Smooth muscle cell (in vitro differentiated cells): ENCODE measurements at regions not wholly inside any gene's neighbourhood (a gene's known extent, or its start where the extent isn't known, plus 50 kb on each side); places are given as distances from the start of the nearest gene placed in this dataset.

ENCODE experiments used
- DNase-seq: peaks from one replicate; lab custom pipeline; 2025; ENCODE audit not compliant: unreplicated experiment; lab: John Stamatoyannopoulos, UW
- H2AFZ ChIP-seq: fragments of 200-600 bp; sonication (generic); 2 replicates; pipeline ENCODE4 v1.6.0; 2016; ENCODE audit warnings: antibody characterized with exemption, low read depth, mild to moderate bottlenecking
- H3F3A ChIP-seq: fragments of 200-600 bp; sonication (generic); 2 replicates; pipeline ENCODE4 v1.6.0; 2017; ENCODE audit warnings: antibody characterized with exemption, low read depth
- H3K27ac ChIP-seq: fragments of 200-600 bp; sonication (generic); 2 replicates; pipeline ENCODE4 v1.5.1; 2016; ENCODE audit warnings: low read depth, mild to moderate bottlenecking
- H3K27me3 ChIP-seq: fragments of 200-600 bp; sonication (generic); 2 replicates; pipeline ENCODE4 v1.6.1; 2016; ENCODE audit warnings: low read depth, mild to moderate bottlenecking
- H3K36me3 ChIP-seq: fragments of 200-600 bp; sonication (generic); 2 replicates; pipeline ENCODE4 v1.5.1; 2016; ENCODE audit warnings: low read depth
- H3K4me1 ChIP-seq: fragments of 200-600 bp; sonication (generic); 2 replicates; pipeline ENCODE4 v1.5.1; 2016; ENCODE audit warnings: low read depth
- H3K4me2 ChIP-seq: fragments of 200-600 bp; sonication (generic); 2 replicates; pipeline ENCODE4 v1.6.0; 2016; ENCODE audit warnings: mild to moderate bottlenecking
- H3K4me3 ChIP-seq: fragments of 200-600 bp; sonication (generic); 2 replicates; pipeline ENCODE4 v1.5.1; 2016; ENCODE audit warnings: mild to moderate bottlenecking
- H3K79me2 ChIP-seq: fragments of 200-600 bp; sonication (generic); 2 replicates; pipeline ENCODE4 v1.6.0; 2016; ENCODE audit warnings: low read depth, mild to moderate bottlenecking
- H3K9ac ChIP-seq: fragments of 200-600 bp; sonication (generic); 2 replicates; pipeline ENCODE4 v1.6.0; 2016; ENCODE audit warnings: low read depth
- H3K9me3 ChIP-seq: fragments of 200-600 bp; sonication (generic); replicated peaks from 2 replicates; pipeline ENCODE4 v1.5.1; 2016; ENCODE audit warnings: low read depth
- H4K20me1 ChIP-seq: fragments of 200-600 bp; sonication (generic); 2 replicates; pipeline ENCODE4 v1.6.0; 2016; ENCODE audit warnings: low read depth
- WGBS: methylation state at CpG from one replicate; pipeline ENCODE4 v1.1.7; 2016; ENCODE audit warnings: low lambda C conversion rate; 5-methylcytosine and 5-hydroxymethylcytosine counted together
- TF ChIP-seq, protein P1 (sequence below): fragments of 200-600 bp; sonication (generic); IDR thresholded peaks from 2 replicates; pipeline ENCODE4 v1.5.1; 2017; ENCODE audit warnings: borderline replicate concordance, mild to moderate bottlenecking, antibody characterized with exemption; ENCODE audit not compliant: insufficient read depth, poor library complexity, severe bottlenecking

DNA sequence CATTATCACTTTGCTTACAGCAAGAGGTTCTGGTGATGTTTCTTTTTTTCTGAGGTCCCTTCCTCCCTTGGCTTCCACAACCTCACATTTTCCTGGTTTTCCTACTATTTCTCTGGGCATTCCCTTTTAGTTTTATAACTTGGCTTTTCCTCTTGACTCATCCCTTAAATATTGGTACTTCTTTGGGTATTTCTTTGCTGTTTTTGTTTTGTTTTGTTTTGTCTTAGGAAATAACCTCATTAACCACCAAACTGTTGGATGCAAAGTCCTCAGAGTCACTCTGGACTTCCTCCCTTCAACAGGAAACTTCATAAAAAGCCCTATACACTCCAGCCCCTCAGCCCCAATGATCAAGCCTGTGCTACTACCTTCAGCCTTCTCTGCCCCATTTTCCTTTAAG is 211.1 kb downstream of the DUSP10 start:
- H3K27me3 ChIP-seq = no peaks in the 10 kb centered on the region
- no peak overlapping the region for H3K9ac ChIP-seq
- no peak overlapping the region for H3K4me2 ChIP-seq
- H4K20me1 ChIP-seq = no peaks in the 10 kb centered on the region
- TF ChIP-seq, protein P1, sequence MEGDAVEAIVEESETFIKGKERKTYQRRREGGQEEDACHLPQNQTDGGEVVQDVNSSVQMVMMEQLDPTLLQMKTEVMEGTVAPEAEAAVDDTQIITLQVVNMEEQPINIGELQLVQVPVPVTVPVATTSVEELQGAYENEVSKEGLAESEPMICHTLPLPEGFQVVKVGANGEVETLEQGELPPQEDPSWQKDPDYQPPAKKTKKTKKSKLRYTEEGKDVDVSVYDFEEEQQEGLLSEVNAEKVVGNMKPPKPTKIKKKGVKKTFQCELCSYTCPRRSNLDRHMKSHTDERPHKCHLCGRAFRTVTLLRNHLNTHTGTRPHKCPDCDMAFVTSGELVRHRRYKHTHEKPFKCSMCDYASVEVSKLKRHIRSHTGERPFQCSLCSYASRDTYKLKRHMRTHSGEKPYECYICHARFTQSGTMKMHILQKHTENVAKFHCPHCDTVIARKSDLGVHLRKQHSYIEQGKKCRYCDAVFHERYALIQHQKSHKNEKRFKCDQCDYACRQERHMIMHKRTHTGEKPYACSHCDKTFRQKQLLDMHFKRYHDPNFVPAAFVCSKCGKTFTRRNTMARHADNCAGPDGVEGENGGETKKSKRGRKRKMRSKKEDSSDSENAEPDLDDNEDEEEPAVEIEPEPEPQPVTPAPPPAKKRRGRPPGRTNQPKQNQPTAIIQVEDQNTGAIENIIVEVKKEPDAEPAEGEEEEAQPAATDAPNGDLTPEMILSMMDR = no peak
- no peaks in the 10 kb centered on the region for H3K79me2 ChIP-seq
- no peaks in the 10 kb centered on the region for H3K36me3 ChIP-seq
- no peak overlapping the region for H2AFZ ChIP-seq
- H3K27ac ChIP-seq = no peak overlapping the region
- no peaks in the 10 kb centered on the region for H3K9me3 ChIP-seq
- DNase-seq = no peak
- H3K4me3 ChIP-seq = no peak overlapping the region
- H3F3A ChIP-seq = no peaks in the 10 kb centered on the region
- H3K4me1 ChIP-seq = no peaks in the 10 kb centered on the region

DNA sequence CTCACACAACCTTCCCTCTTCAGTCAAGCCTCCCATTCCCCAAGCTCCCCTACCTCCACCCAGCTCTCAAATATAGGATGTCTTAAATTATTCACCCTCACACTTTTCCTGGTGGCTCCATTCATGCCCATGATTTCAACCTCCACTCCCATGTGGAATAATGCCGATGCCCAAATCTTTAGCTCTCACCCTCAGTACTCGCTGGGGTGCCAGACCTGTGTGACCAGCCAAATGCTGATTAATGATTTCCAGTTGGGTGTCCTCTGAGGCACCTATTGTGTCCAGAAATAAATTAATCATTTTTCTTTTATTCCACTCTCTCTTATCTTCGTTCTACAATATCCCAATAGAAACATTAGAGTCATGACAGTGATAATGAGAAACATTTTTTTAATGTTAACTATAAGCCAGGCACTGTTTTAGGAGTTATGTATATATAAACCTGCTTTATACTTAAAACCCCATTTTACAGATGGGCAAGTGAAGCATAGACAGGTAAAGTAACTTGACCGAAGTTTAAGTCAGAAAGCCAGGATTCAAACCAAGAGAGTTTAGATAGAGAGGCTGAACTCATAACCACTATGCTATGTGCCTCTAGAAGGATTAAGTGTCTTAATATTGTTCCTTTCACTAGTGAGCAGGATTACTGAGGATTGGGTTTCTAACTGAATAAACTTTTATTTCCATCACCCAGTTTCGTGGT is 209.7 kb downstream of the DUSP10 start:
- Histone ChIP-seq H3K9me3 (no peaks in the 10 kb centered on the region), H4K20me1 (no peaks in the 10 kb centered on the region), H3K4me1 (no peaks in the 10 kb centered on the region), H3K79me2 (no peaks in the 10 kb centered on the region), H3K4me3 (no peak overlapping the region), H3K36me3 (no peaks in the 10 kb centered on the region), H3K9ac (no peak overlapping the region), H3K27ac (no peak overlapping the region), H2AFZ (no peak overlapping the region), H3F3A (no peaks in the 10 kb centered on the region), H3K27me3 (no peaks in the 10 kb centered on the region), H3K4me2 (no peak overlapping the region)
- 82% methylated on average over 5 of the region's 5 CpGs for WGBS
- TF ChIP-seq, protein P1 = no peak
- DNase-seq = no peak

DNA sequence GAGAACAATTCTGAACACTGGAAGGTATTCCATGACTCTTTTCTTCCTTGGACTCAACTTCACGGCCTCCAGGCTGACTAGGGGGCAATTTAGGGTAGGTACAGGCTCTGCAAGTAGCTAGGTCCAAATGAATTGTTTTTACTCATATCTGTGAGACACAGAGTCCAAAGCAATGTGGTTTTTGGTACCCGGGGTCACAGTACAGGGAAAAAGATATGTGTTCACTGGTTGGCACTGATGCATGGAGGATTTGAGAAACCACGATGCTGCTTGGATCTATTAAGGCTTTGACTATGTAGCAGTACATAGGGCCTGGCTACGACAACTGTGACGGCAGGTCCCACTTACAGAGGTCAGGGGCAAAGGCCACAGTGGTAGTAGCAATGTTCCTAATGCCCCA is 200.6 kb downstream of the DUSP10 start:
- H3K36me3 ChIP-seq = no peaks in the 10 kb centered on the region
- WGBS = 76% methylated on average over 5 of the region's 5 CpGs
- H3K4me2 ChIP-seq = no peak overlapping the region
- TF ChIP-seq, protein P1 = no peak
- no peak overlapping the region for H3K4me3 ChIP-seq
- no peaks in the 10 kb centered on the region for H3K4me1 ChIP-seq
- no peak overlapping the region for H3K9ac ChIP-seq
- DNase-seq = no peak
- H3K27ac ChIP-seq = no peak overlapping the region
- no peaks in the 10 kb centered on the region for H4K20me1 ChIP-seq
- H3K79me2 ChIP-seq = no peaks in the 10 kb centered on the region
- no peak overlapping the region for H2AFZ ChIP-seq
- H3K9me3 ChIP-seq = no peaks in the 10 kb centered on the region
- no peaks in the 10 kb centered on the region for H3K27me3 ChIP-seq
- H3F3A ChIP-seq = no peaks in the 10 kb centered on the region

DNA sequence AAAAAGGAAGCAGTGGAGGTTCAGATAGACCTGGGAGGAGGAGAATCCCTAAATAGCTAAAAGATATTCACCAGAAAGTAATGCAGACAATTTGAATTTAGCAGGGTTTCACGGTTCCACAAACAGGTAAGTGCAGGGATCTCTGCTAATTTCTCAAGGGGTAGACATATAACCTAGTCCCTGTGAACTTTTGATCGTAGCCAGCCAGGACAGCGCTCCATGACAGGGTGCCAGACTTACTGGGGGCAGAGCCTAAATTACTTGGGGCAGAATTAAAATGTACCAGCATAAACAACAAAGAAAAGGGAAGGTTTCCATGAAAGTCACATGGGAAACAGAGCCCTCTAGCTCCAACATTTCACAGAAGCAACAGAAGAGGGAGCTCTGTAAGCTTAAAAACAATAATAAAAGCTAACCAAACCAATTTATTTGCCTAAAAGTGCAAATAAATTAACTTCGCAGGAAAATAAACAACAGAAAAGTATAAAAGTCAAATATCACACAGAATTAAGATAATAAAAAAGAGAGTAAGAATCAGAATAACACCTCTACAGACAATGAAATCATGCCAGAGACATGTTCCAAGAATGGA is 198.3 kb downstream of the DUSP10 start:
- Histone ChIP-seq H2AFZ (peak overlapping the region; percentile 46), H3K9ac (no peak overlapping the region), H3K4me3 (no peak overlapping the region)

More for the DNA sequence above, 198.3 kb downstream of the DUSP10 start:
- no peaks in the 10 kb centered on the region for H3K9me3 ChIP-seq
- no peaks in the 10 kb centered on the region for H4K20me1 ChIP-seq
- no peaks in the 10 kb centered on the region for H3F3A ChIP-seq
- no peaks in the 10 kb centered on the region for H3K4me1 ChIP-seq
- 75% methylated on average over 4 of the region's 4 CpGs for WGBS
- no peaks in the 10 kb centered on the region for H3K79me2 ChIP-seq
- H3K4me2 ChIP-seq = no peak overlapping the region
- TF ChIP-seq, protein P1 = peak; percentile 52
- no peaks in the 10 kb centered on the region for H3K27me3 ChIP-seq
- DNase-seq = no peak
- H3K36me3 ChIP-seq = no peaks in the 10 kb centered on the region
- no peak overlapping the region for H3K27ac ChIP-seq
